Stimulated activated naive B cell treated with anti-CD40 and anti-IgM and Interleukin-4, amounts not matched to agents 10 μg/mL and 1 μg/mL and 100 μg/mL, for 72 hours (primary cell): ENCODE measurements at regions not wholly inside any gene's neighbourhood (a gene's known extent, or its start where the extent isn't known, plus 50 kb on each side); places are given as distances from the start of the nearest gene placed in this dataset.

Experiments
- ATAC-seq, 2 donors: fragments of 150-1000 bp; cut with Tn5 transposase; replicated peaks; 2 replicates each; pipeline ENCODE4 v1.10.0; 2021; ENCODE audit warnings: moderate library complexity in 1 of 2
- DNase-seq: peaks from one replicate; pipeline ENCODE4 v3.0.0; 2021
- H3K27ac Mint-ChIP-seq: one replicate; pipeline ENCODE4 v1.8.0; 2022; ENCODE audit warnings: mild to moderate bottlenecking, mixed read lengths
- H3K27me3 Mint-ChIP-seq, 2 donors: one replicate each; pipeline ENCODE4 v1.8.0; 2022; ENCODE audit warnings: mixed read lengths in 2 of 2
- H3K36me3 Mint-ChIP-seq, 2 donors: one replicate each; pipeline ENCODE4 v1.8.0; 2022; ENCODE audit warnings: mixed read lengths in 2 of 2, mild to moderate bottlenecking in 1 of 2
- H3K4me1 Mint-ChIP-seq, 2 donors: one replicate each; pipeline ENCODE4 v1.8.0; 2022; ENCODE audit warnings: mixed read lengths in 2 of 2, mild to moderate bottlenecking in 1 of 2
- H3K4me3 Mint-ChIP-seq, 2 donors: one replicate each; pipeline ENCODE4 v1.8.0; 2022; ENCODE audit warnings: mild to moderate bottlenecking in 2 of 2, mixed read lengths in 2 of 2, moderate library complexity in 1 of 2
- H3K9me3 Mint-ChIP-seq, 2 donors: one replicate each; pipeline ENCODE4 v1.8.0; 2022; ENCODE audit warnings: mixed read lengths in 2 of 2, mild to moderate bottlenecking in 1 of 2

DNA sequence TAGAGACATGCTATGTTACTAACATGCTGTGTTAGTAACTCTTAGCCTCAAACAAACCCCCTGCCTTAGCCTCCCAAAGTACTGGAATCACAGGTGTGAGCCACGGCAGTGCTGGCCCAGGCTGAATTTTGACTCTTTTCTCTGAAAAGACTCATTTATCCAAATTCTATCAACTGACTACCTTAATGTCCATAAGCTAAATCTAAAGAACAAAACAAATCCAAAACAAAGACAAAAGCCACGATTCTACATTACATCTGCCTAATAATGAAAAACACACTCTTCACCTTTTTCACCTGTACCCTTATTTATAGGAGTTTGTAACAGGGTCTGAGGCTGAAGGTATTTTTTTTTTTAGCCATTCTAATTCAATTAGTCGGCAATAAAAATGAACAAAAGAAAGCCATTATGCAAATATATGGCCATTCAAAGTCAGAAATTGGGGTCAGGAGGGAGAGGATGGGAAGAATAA is 432.5 kb downstream of the RBFOX1 start:
- Mint-ChIP-seq H3K9me3 (peaks cover 2 to 5% of the 10 kb centered on the region in 2 donors), H3K36me3 (no peaks in the 10 kb centered on the region), H3K4me3 (no peak overlapping the region), H3K27ac (no peak overlapping the region), H3K27me3 (no peaks in the 10 kb centered on the region), H3K4me1 (no peaks in the 10 kb centered on the region)
- DNase-seq (no peak), ATAC-seq (no peak)

- Mint-ChIP-seq H3K27me3 (no peaks in the 10 kb centered on the region), H3K4me3 (no peak overlapping the region), H3K36me3 (no peaks in the 10 kb centered on the region), H3K9me3 (peaks cover 3 to 5% of the 10 kb centered on the region in 2 donors), H3K4me1 (no peaks in the 10 kb centered on the region), H3K27ac (no peak overlapping the region)
- no peak for ATAC-seq
- no peak for DNase-seq
These were observed 430.5 kb downstream of the RBFOX1 start for GRCh38 chr16:7763111-7763510.
